GM23338 (cell line): ENCODE measurements at regions not wholly inside any gene's neighbourhood (a gene's known extent, or its start where the extent isn't known, plus 50 kb on each side); places are given as distances from the start of the nearest gene placed in this dataset.

Source experiments
- ETS1 ChIP-seq: IDR thresholded peaks from 2 replicates; pipeline ENCODE4 v1.6.1; 2016; ENCODE audit warnings: antibody characterized with exemption
- EZH2 ChIP-seq: fragments of 200-600 bp; sonication (generic); IDR thresholded peaks from one replicate; pipeline ENCODE4 v1.8.0; 2017; ENCODE audit warnings: antibody characterized with exemption, mild to moderate bottlenecking, low read depth; ENCODE audit not compliant: unreplicated experiment
- JUNB ChIP-seq: IDR thresholded peaks from one replicate; pipeline ENCODE4 v1.6.1; 2016; ENCODE audit warnings: antibody characterized with exemption; ENCODE audit not compliant: unreplicated experiment
- NANOG ChIP-seq: IDR thresholded peaks from 2 replicates; pipeline ENCODE4 v1.6.1; 2016; ENCODE audit warnings: antibody characterized with exemption, borderline replicate concordance
- REST ChIP-seq: IDR thresholded peaks from one replicate; pipeline ENCODE4 v1.6.1; 2018; ENCODE audit warnings: antibody characterized with exemption; ENCODE audit not compliant: unreplicated experiment
- ZNF462 ChIP-seq: fragments of 250-450 bp; sonication (Bioruptor Pico); IDR thresholded peaks from 2 replicates; pipeline ENCODE4 v1.5.0; 2020; ENCODE audit warnings: mild to moderate bottlenecking, moderate library complexity

GRCh38 chr12:19066475-19067001 is 63.0 kb upstream of the PLEKHA5 start (continued):
- TF ChIP-seq ZNF462 = no peak
- no peak for TF ChIP-seq REST
- no peak for TF ChIP-seq ETS1
- no peak for TF ChIP-seq JUNB
- no peak for TF ChIP-seq NANOG
- no peak for TF ChIP-seq EZH2
